Retinal pigment epithelial cell (primary cell): ENCODE measurements at regions not wholly inside any gene's neighbourhood (a gene's known extent, or its start where the extent isn't known, plus 50 kb on each side); places are given as distances from the start of the nearest gene placed in this dataset.

ENCODE experiments used
- DNase-seq: peaks from one replicate; pipeline ENCODE4 v3.0.0-alpha.2; 2010; ENCODE audit warnings: low read depth
- H3K4me3 ChIP-seq: 2 replicates; pipeline ENCODE4 v1.5.1; 2011; ENCODE audit warnings: mild to moderate bottlenecking, low read length, control low read depth, moderate library complexity
- CTCF ChIP-seq: conservative IDR thresholded peaks from 2 replicates; pipeline ENCODE4 v1.5.1; 2011; ENCODE audit warnings: low read depth, low read length, control low read depth, inconsistent platforms

DNA sequence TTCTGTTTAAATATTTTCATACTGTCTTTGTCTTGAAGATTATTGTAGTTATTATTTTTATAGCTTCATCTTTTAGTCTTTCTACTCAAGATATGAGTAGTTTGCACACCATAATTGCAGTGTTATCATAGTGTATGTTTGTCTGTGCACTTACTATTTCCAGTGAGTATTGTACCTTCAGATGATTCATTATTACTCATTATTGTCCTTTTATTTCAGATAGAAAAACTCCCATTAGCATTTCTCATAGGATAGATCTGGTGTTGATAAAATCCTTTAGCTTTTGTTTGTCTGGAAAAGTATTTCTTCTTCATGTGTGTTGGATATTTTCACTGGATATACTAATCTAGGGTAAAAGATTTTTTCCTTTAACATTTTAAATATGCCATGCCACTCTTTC, 646.2 kb upstream of the GRM3 start:
- no peak for TF ChIP-seq CTCF
- DNase-seq: no peak
- H3K4me3 ChIP-seq: no peak overlapping the region

DNA sequence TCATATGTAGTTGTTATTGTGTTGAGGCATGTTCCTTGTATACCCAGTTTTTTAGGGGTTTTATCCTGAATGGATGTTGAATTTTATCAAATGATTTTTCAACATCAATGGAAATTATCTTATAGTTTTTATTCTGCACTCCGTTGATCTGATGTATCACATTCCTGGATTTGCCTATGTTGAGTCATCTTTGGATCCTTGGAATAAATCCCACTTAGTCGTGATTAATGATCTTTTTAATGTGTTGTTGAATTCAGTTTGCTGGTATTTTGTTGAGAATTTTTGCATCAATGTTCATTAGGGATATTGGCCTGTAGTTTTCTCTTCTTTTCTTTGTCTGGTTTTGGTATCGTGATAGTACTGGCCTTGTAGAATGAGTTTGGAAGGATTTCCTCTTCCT, 648.6 kb upstream of the GRM3 start:
- TF ChIP-seq CTCF: no peak

GRCh38 chr7:85980740-85981139, 663.0 kb upstream of the GRM3 start:
- DNase-seq: no peak
- no peak for TF ChIP-seq CTCF
- H3K4me3 ChIP-seq: no peak overlapping the region

More for the DNA sequence above, 648.6 kb upstream of the GRM3 start:
- no peak overlapping the region for H3K4me3 ChIP-seq
- no peak for DNase-seq

- no peak for DNase-seq
- TF ChIP-seq CTCF: no peak
- no peak overlapping the region for H3K4me3 ChIP-seq
These were observed 669.5 kb upstream of the GRM3 start for GRCh38 chr7:85974176-85974575.

DNA sequence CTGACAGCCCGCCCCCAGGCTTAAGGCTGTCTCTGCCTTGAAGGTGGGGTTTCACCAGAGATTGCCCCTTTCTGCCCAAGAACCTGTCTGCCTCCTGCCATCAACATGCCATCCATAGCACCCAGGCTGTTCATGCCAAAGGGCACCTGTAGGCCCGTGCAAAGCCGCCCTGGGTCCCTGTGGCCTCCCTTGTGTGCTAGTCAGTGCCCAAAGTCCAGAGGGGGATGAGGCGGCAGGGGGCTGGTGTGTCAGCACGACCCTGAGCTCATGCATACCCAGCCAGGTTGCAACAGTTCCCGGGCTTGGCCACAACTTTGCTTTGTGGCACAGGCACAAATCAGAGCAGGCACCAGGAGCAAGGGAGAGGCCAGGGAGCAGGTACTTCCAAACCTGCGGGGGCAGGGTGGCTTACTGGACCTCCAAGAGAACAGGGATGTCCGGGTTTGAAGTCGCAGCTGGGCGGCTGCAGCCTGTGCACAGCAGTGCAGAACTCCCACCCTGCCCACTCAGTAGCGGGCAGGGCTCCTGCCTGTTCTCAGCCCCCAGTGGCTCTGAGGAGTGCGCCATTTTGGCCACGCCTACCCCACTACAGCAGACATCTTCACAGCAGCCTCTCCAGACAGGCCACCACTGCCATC, 671.1 kb upstream of the GRM3 start:
- no peak overlapping the region for H3K4me3 ChIP-seq
- no peak for DNase-seq
- no peak for TF ChIP-seq CTCF

- TF ChIP-seq CTCF: no peak
- DNase-seq: no peak
- no peak overlapping the region for H3K4me3 ChIP-seq
These were observed 688.7 kb upstream of the GRM3 start for GRCh38 chr7:85954961-85955360.

GRCh38 chr7:85950871-85951270, 692.8 kb upstream of the GRM3 start:
- no peak for DNase-seq
- no peak overlapping the region for H3K4me3 ChIP-seq
- no peak for TF ChIP-seq CTCF
